Suprapubic skin (tissue), 4 donors: ENCODE measurements at regions not wholly inside any gene's neighbourhood (a gene's known extent, or its start where the extent isn't known, plus 50 kb on each side); places are given as distances from the start of the nearest gene placed in this dataset.

Experiments used
- DNase-seq, 2 donors: peaks; one replicate each; pipeline ENCODE4 v3.0.0-alpha.2; 2019; ENCODE audit warnings: low spot score in 2 of 2
- H3K27ac ChIP-seq: fragments of 200-600 bp; sonication (generic); one replicate; pipeline ENCODE4 v1.5.1; 2019
- H3K27me3 ChIP-seq: fragments of 200-600 bp; sonication (generic); one replicate; pipeline ENCODE4 v1.5.1; 2019
- H3K36me3 ChIP-seq: fragments of 200-600 bp; sonication (generic); one replicate; pipeline ENCODE4 v1.5.1; 2019
- H3K4me1 ChIP-seq: fragments of 200-600 bp; sonication (generic); one replicate; pipeline ENCODE4 v1.5.1; 2019
- H3K4me3 ChIP-seq: fragments of 200-600 bp; sonication (generic); one replicate; pipeline ENCODE4 v1.5.1; 2019; ENCODE audit warnings: mild to moderate bottlenecking
- H3K9me3 ChIP-seq: fragments of 200-600 bp; sonication (generic); one replicate; pipeline ENCODE4 v1.5.1; 2019
- CTCF ChIP-seq, 2 donors: fragments of 200-600 bp in 1 of 2; fragments of 450-650 bp in 1 of 2; sonication (generic) in 1 of 2; IDR thresholded peaks; one replicate each; pipeline ENCODE4 v1.5.1; 2016 to 2019; ENCODE audit warnings: antibody characterized with exemption in 2 of 2, mild to moderate bottlenecking in 1 of 2, moderate library complexity in 1 of 2
- EP300 ChIP-seq: sonication (generic); formaldehyde crosslinking; IDR thresholded peaks from one replicate; pipeline ENCODE4 v1.6.1; 2017; ENCODE audit warnings: antibody characterized with exemption
- POLR2A ChIP-seq, 2 donors: fragments of 450-650 bp; IDR thresholded peaks; one replicate each; pipeline ENCODE4 v1.6.1; 2017; ENCODE audit warnings: antibody characterized with exemption in 2 of 2, mild to moderate bottlenecking in 2 of 2, moderate library complexity in 2 of 2
- POLR2AphosphoS5 ChIP-seq, 3 donors: sonication (generic); formaldehyde crosslinking; IDR thresholded peaks; one replicate each; pipeline ENCODE4 v1.6.1; 2017; ENCODE audit warnings: antibody characterized with exemption in 3 of 3
- WGBS: methylation state at CpG from one replicate; pipeline ENCODE4 v1.1.5; 2018; 5-methylcytosine and 5-hydroxymethylcytosine counted together

GRCh38 chr5:97266576-97266975 lies 83.5 kb upstream of the RIOK2 start:
- H3K27me3 ChIP-seq = no peaks in the 10 kb centered on the region
- no peak for TF ChIP-seq CTCF (IDR thresholded peaks at IDR 0.05)
- TF ChIP-seq POLR2A (IDR thresholded peaks at IDR 0.05) = no peak
- TF ChIP-seq POLR2AphosphoS5 (IDR thresholded peaks at IDR 0.05) = no peak
- no peak for TF ChIP-seq EP300
- no peaks in the 10 kb centered on the region for H3K4me1 ChIP-seq
- H3K27ac ChIP-seq = no peak overlapping the region
- WGBS = 21% methylated on average over 5 of the region's 5 CpGs
- H3K36me3 ChIP-seq = no peaks in the 10 kb centered on the region
- no peak for DNase-seq
- H3K4me3 ChIP-seq = no peak overlapping the region
- H3K9me3 ChIP-seq = peaks cover 4% of the 10 kb centered on the region

GRCh38 chr5:97267767-97268166 lies 84.7 kb upstream of the RIOK2 start:
- no peaks in the 10 kb centered on the region for H3K4me1 ChIP-seq
- H3K4me3 ChIP-seq = no peak overlapping the region
- H3K27ac ChIP-seq = no peak overlapping the region
- no peak for DNase-seq
- WGBS = 79% methylated on average over 3 of the region's 3 CpGs
- no peaks in the 10 kb centered on the region for H3K27me3 ChIP-seq
- TF ChIP-seq EP300 (no peak), POLR2A (IDR thresholded peaks at IDR 0.05) (no peak), CTCF (IDR thresholded peaks at IDR 0.05) (no peak), POLR2AphosphoS5 (IDR thresholded peaks at IDR 0.05) (no peak)
- H3K9me3 ChIP-seq = peaks cover 5% of the 10 kb centered on the region
- H3K36me3 ChIP-seq = no peaks in the 10 kb centered on the region

GRCh38 chr5:97276474-97277120 lies 93.5 kb upstream of the RIOK2 start:
- peaks cover 4% of the 10 kb centered on the region for H3K9me3 ChIP-seq
- no peak for DNase-seq
- H3K36me3 ChIP-seq = no peaks in the 10 kb centered on the region
- no peaks in the 10 kb centered on the region for H3K27me3 ChIP-seq
- WGBS = 46% methylated on average over 2 of the region's 3 CpGs
- H3K27ac ChIP-seq = no peak overlapping the region
- H3K4me3 ChIP-seq = no peak overlapping the region
- TF ChIP-seq POLR2A (IDR thresholded peaks at IDR 0.05) (no peak), EP300 (no peak)
- no peaks in the 10 kb centered on the region for H3K4me1 ChIP-seq

GRCh38 chr5:97281257-97281656 lies 98.2 kb upstream of the RIOK2 start:
- H3K36me3 ChIP-seq = no peaks in the 10 kb centered on the region
- TF ChIP-seq EP300 (no peak), CTCF (IDR thresholded peaks at IDR 0.05) (no peak), POLR2AphosphoS5 (IDR thresholded peaks at IDR 0.05) (no peak), POLR2A (IDR thresholded peaks at IDR 0.05) (no peak)
- H3K9me3 ChIP-seq = peaks cover 7% of the 10 kb centered on the region
- DNase-seq = no peak
- no peak overlapping the region for H3K4me3 ChIP-seq
- H3K27ac ChIP-seq = no peak overlapping the region
- no peaks in the 10 kb centered on the region for H3K4me1 ChIP-seq
- H3K27me3 ChIP-seq = no peaks in the 10 kb centered on the region
- WGBS = 90% methylated on average over 7 of the region's 7 CpGs

- WGBS = 42% methylated on average over 3 of the region's 5 CpGs
- Histone ChIP-seq H3K27me3 (no peaks in the 10 kb centered on the region), H3K36me3 (no peaks in the 10 kb centered on the region), H3K4me3 (no peak overlapping the region), H3K27ac (no peak overlapping the region), H3K9me3 (no peaks in the 10 kb centered on the region), H3K4me1 (no peaks in the 10 kb centered on the region)
- TF ChIP-seq CTCF (IDR thresholded peaks at IDR 0.05) (no peak), POLR2AphosphoS5 (IDR thresholded peaks at IDR 0.05) (no peak), POLR2A (IDR thresholded peaks at IDR 0.05) (no peak), EP300 (no peak)
- DNase-seq = no peak
Measured at GRCh38 chr5:97297063-97297703, 114.1 kb upstream of the RIOK2 start.
